Heart right ventricle (tissue), 16 donors: ENCODE measurements at regions not wholly inside any gene's neighbourhood (a gene's known extent, or its start where the extent isn't known, plus 50 kb on each side); places are given as distances from the start of the nearest gene placed in this dataset.

Experiments used
- ATAC-seq, 8 donors: fragments of 200-7000 bp; cut with Tn5 transposase; one replicate each; pipeline ENCODE4 v1.9.1; 2020; ENCODE audit warnings: mild to moderate bottlenecking in 8 of 8, moderate library complexity in 8 of 8, moderate number of reproducible peaks in 1 of 8
- DNase-seq, 2 donors: peaks; one replicate each; pipeline ENCODE4 v3.0.0-alpha.2; 2020
- H3K27ac ChIP-seq, 10 donors: fragments of 200-600 bp; sonication (generic) in 2 of 10; one replicate each; pipeline versions ENCODE4 v1.5.0 to v1.8.0; 2020 to 2022; ENCODE audit warnings: mild to moderate bottlenecking in 3 of 10
- H3K27me3 ChIP-seq, 7 donors: fragments of 200-600 bp; one replicate each; pipeline ENCODE4 v1.8.0; 2021 to 2022; ENCODE audit warnings: mild to moderate bottlenecking in 2 of 7
- H3K36me3 ChIP-seq, 9 donors: fragments of 200-600 bp; sonication (generic) in 1 of 9; one replicate each; pipeline versions ENCODE4 v1.5.0 to v1.8.0; 2020 to 2022; ENCODE audit warnings: mild to moderate bottlenecking in 2 of 9
- H3K4me1 ChIP-seq, 9 donors: fragments of 200-600 bp; sonication (generic) in 1 of 9; one replicate each; pipeline versions ENCODE4 v1.5.0 to v1.8.0; 2020 to 2022; ENCODE audit warnings: mild to moderate bottlenecking in 4 of 9
- H3K4me3 ChIP-seq, 10 donors: fragments of 200-600 bp; sonication (generic) in 2 of 10; one replicate each; pipeline versions ENCODE4 v1.5.0 to v1.8.0; 2020 to 2022; ENCODE audit warnings: mild to moderate bottlenecking in 7 of 10, moderate library complexity in 2 of 10
- H3K9me3 ChIP-seq, 11 donors: fragments of 200-600 bp in 10 of 11; sonication (generic) in 2 of 11; one replicate each; pipeline versions ENCODE4 v1.5.0 to v1.8.0; 2013 to 2022; ENCODE audit warnings: mild to moderate bottlenecking in 2 of 11, control low read depth in 1 of 11, moderate library complexity in 1 of 11
- WGBS, 2 donors: extraction: QIAGEN DNeasy Blood & Tissue Kit; methylation state at CpG; one replicate each; pipeline ENCODE4 v1.1.7; 2013; ENCODE audit warnings: inconsistent platforms in 1 of 2; 5-methylcytosine and 5-hydroxymethylcytosine counted together
- intact Hi-C, 10 donors: fragments of 100-400 bp; cut with DNase I; formaldehyde crosslinking; loops; one replicate each; pipeline versions ENCODE4 v1.11.1 to v1.14.2; 2022
- TF ChIP-seq, protein P1 (sequence below), 9 donors: fragments of 200-600 bp; sonication (generic) in 2 of 9; IDR thresholded peaks; one replicate each; pipeline versions ENCODE4 v1.5.0 to v1.8.0; 2021 to 2022; ENCODE audit warnings: antibody characterized with exemption in 9 of 9, mild to moderate bottlenecking in 5 of 9, moderate library complexity in 1 of 9
- donor health status: Arrhythmogenic right ventricular cardiomyopathy.
- donor health status: ischemic (EF 13 %, LVEDD 7.1; RV severe dilation, severe dysfunction).
- donor health status: healthy with polysubstance abuse.
- donor health status: DM: no; HTN: yes; CAD: no.
- donor health status: DM: no; HTN: no; CAD: no.
- donor health status: ischemic (EF 25% LVEDD 6.9; RV normal size, moderate dysfunction).
- donor health status: ischemic (EF 25% LVEDD 5.7; RV mildly dilated, moderate dysfunction).
- donor health status: healthy.
- donor health status: DM: yes; HTN: yes; CAD: no.
- donor health status: Ischemic cardiomyopathy.
- donor health status: ischemic (EF 35%, LVEDD 5.7; RV mildly dilated, moderate dysfunction).
- donor health status: nonischemic (EF 11% LVEDD 7.7; RV severe dilation, severe dysfunction).
- donor health status: DM: yes; HTN: yes; CAD: no.
- donor health status: PGD.
- donor health status: ischemic (EF 29% LVEDD 5.4; RV normal size, mild dysfunction).
- donor health status: nonischemic (EF 23%, LVEDD 6.1; RV moderate dilation, normal function).

DNA sequence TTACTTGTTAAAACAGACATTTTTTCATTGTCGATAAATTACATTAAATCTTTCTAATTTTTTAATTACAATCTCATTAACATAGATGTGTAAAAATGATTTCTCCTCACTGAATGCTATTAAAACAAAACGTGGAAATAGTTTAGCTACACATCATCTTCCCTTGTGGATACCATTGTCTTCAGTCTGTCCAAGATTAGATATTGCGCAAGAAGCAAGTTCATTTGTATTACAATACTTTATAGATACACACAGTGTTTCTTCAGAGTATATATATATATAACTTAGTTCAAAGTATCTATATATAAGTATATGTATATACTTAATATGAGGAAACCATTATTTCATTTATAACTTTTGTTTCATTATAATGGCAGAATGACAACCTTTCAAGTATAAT is 883.3 kb upstream of the CNTN5 start:
- no peaks in the 10 kb centered on the region for H3K36me3 ChIP-seq
- H3K4me1 ChIP-seq: no peaks in the 10 kb centered on the region
- no peak for ATAC-seq
- 69 to 79% methylated on average over 3 of the region's 3 CpGs for WGBS, 2 donors
- no peak overlapping the region for H3K27ac ChIP-seq
- no peaks in the 10 kb centered on the region for H3K27me3 ChIP-seq
- no peak for DNase-seq
- H3K9me3 ChIP-seq: peaks cover 0 to 13% (median 0%) of the 10 kb centered on the region in 11 donors
- H3K4me3 ChIP-seq: no peak overlapping the region
- TF ChIP-seq, protein P1, sequence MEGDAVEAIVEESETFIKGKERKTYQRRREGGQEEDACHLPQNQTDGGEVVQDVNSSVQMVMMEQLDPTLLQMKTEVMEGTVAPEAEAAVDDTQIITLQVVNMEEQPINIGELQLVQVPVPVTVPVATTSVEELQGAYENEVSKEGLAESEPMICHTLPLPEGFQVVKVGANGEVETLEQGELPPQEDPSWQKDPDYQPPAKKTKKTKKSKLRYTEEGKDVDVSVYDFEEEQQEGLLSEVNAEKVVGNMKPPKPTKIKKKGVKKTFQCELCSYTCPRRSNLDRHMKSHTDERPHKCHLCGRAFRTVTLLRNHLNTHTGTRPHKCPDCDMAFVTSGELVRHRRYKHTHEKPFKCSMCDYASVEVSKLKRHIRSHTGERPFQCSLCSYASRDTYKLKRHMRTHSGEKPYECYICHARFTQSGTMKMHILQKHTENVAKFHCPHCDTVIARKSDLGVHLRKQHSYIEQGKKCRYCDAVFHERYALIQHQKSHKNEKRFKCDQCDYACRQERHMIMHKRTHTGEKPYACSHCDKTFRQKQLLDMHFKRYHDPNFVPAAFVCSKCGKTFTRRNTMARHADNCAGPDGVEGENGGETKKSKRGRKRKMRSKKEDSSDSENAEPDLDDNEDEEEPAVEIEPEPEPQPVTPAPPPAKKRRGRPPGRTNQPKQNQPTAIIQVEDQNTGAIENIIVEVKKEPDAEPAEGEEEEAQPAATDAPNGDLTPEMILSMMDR (IDR thresholded peaks at IDR 0.05): no peak
- intact Hi-C loops: no loop called here

DNA sequence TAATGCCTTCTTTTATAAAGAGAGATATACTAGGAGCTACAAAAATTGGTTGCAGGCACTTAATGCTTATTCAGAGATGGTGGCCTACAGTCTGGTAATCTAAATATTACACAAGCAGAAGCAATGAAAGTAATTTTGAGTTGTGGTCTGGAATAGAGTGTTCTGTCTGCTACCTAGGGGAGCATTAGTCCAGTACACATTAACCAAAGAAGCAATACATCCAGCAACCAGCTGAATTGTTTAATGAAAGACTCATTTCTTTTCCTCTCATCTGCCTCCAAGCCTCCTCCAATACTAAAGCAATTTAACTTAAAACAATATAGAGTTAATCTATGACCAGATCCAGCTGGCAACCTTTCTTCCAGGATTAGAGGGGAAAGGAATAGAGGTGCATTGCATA is 877.1 kb upstream of the CNTN5 start:
- peaks cover 0 to 32% (median 0%) of the 10 kb centered on the region in 11 donors for H3K9me3 ChIP-seq
- intact Hi-C loops: no loop called here
- TF ChIP-seq, protein P1 (IDR thresholded peaks at IDR 0.05): no peak
- no peaks in the 10 kb centered on the region for H3K36me3 ChIP-seq
- H3K27ac ChIP-seq: no peak overlapping the region
- H3K4me1 ChIP-seq: no peaks in the 10 kb centered on the region
- ATAC-seq (no peak), DNase-seq (no peak)
- no peak overlapping the region for H3K4me3 ChIP-seq
- H3K27me3 ChIP-seq: no peaks in the 10 kb centered on the region

DNA sequence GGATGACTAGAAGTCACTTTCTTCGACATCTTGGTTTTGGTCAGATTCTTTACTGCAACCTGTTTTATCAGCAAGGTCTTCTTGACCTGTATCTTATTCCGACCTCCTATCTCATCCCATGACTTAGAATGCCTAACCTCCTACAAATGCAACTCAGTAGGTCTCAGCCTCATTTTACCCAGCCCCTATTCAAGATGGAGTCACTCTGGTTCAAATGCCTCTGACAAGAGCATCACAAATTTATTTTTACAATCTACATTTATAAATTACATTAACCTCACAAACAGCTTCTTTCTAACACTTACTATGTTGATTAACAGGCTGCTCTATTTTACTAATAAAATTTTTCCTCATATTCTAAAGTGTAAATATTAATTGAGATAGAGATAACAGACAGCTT is 867.0 kb upstream of the CNTN5 start:
- no peak for DNase-seq
- peaks cover 0 to 28% (median 0%) of the 10 kb centered on the region in 11 donors for H3K9me3 ChIP-seq
- H3K4me1 ChIP-seq: no peaks in the 10 kb centered on the region
- no peak overlapping the region for H3K4me3 ChIP-seq
- TF ChIP-seq, protein P1 (IDR thresholded peaks at IDR 0.05): no peak
- H3K27ac ChIP-seq: no peak overlapping the region
- no peak for ATAC-seq
- intact Hi-C loops: no loop called here
- no peaks in the 10 kb centered on the region for H3K36me3 ChIP-seq
- no peaks in the 10 kb centered on the region for H3K27me3 ChIP-seq
- WGBS, 2 donors: 80 to 93% methylated on average over 2 of the region's 2 CpGs

DNA sequence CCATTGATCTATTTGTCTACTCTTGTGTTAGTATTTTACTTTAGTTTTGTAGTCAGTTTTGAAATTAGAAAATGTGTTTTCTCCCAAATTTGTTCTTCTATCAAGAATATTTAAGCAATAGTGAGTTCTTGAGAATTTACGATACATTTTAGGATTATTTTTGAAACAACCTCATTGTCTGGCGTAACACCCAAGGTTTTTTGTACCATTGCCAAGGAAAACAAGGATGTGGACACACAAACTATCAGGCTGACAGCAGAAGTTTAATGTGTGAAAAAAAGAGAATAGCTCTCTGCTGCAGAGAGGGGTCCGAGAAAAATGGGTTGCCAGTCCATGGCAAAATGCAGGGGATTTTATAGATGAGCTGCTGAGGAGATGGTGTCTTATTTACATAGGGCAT is 865.1 kb upstream of the CNTN5 start:
- 37 to 58% methylated on average over 3 of the region's 3 CpGs for WGBS, 2 donors
- no peak overlapping the region for H3K4me3 ChIP-seq
- no peak overlapping the region for H3K27ac ChIP-seq
- TF ChIP-seq, protein P1 (IDR thresholded peaks at IDR 0.05): no peak
- no peaks in the 10 kb centered on the region for H3K27me3 ChIP-seq
- ATAC-seq: no peak
- H3K4me1 ChIP-seq: no peaks in the 10 kb centered on the region
- peaks cover 0 to 26% (median 0%) of the 10 kb centered on the region in 11 donors for H3K9me3 ChIP-seq
- intact Hi-C loops: no loop called here
- H3K36me3 ChIP-seq: no peaks in the 10 kb centered on the region
- no peak for DNase-seq
